ENCODE measurements at regions not wholly inside any gene's neighbourhood (a gene's known extent, or its start where the extent isn't known, plus 50 kb on each side); places are given as distances from the start of the nearest gene placed in this dataset.

DNA sequence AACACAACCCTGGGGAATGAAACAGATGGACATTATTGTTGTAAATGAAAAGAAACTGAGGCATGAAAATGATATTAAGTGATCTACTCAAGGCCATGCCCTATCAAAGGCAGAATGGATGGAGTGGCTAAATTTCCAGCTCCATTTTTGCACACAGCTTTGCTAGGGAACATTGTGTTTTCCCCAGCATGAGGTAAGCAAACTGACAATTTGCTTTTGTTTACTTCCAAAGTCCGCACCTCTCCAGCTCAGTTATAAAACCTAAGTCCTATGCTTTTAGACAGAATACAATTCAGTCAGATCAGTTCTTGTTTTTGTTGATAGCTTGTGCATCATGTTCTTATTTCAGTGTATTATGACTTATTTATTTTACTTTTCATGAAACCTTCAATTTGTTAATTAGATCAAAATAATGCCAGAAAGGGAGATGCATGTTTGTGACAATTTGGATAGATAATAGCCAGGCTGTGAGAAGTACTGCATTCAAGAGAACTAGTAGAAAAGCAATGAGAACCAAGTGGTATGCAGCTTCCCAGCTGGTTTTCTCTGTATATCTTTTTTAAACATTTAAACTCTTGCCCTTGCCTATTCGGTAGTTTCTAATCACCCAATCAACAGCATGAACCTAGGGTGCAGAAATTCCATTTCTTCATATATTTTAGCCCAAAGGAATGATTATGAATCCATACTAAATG is 380.8 kb downstream of the SPATA31D1 start (continued):
- TF ChIP-seq, protein P1, sequence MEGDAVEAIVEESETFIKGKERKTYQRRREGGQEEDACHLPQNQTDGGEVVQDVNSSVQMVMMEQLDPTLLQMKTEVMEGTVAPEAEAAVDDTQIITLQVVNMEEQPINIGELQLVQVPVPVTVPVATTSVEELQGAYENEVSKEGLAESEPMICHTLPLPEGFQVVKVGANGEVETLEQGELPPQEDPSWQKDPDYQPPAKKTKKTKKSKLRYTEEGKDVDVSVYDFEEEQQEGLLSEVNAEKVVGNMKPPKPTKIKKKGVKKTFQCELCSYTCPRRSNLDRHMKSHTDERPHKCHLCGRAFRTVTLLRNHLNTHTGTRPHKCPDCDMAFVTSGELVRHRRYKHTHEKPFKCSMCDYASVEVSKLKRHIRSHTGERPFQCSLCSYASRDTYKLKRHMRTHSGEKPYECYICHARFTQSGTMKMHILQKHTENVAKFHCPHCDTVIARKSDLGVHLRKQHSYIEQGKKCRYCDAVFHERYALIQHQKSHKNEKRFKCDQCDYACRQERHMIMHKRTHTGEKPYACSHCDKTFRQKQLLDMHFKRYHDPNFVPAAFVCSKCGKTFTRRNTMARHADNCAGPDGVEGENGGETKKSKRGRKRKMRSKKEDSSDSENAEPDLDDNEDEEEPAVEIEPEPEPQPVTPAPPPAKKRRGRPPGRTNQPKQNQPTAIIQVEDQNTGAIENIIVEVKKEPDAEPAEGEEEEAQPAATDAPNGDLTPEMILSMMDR (IDR thresholded peaks at IDR 0.05 in 2 of 3, conservative IDR thresholded peaks at IDR 0.05 in 1 of 3; ENCODE audit: borderline replicate concordance in 1 of 3, insufficient read depth in 1 of 3, low read depth in 2 of 3, low read length in 2 of 3), result no peak
- no peak for TF ChIP-seq ELF1 (IDR thresholded peaks at IDR 0.05; ENCODE audit: borderline replicate concordance, low read depth)
- TF ChIP-seq SIN3A (IDR thresholded peaks at IDR 0.05; ENCODE audit: low read depth), result no peak
- no peak for TF ChIP-seq POLR2AphosphoS5 (IDR thresholded peaks at IDR 0.05; ENCODE audit: low read depth, low read length)
- no peak for TF ChIP-seq SP1 (IDR thresholded peaks at IDR 0.05; ENCODE audit: low read depth)
- no peak for TF ChIP-seq YY1 (IDR thresholded peaks at IDR 0.05; ENCODE audit: extremely low read depth, insufficient replicate concordance, low read depth, low read length)

DNA sequence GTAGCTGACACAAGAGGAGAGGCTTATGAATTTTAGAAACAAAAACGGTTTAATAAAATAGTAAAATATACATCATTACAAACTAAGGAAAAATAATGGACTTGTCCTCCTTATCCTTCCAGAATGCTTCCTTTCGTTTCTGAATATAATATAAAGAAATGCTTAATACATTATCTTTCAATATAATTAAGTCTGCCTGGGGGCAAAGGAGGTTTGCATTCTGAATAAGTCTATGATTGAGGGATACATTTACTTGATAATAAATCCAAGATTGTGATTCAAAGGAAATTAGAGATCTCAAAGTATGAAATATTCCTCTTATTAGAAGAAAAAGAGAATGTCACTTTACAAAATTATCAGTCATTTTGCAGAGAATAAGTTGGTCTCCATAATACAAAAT is 386.5 kb downstream of the SPATA31D1 start:
- DNase-seq (ENCODE audit: low read depth, low spot score), result no peak
- no peak overlapping the region for H3K27ac ChIP-seq (ENCODE audit: low read depth, low read length)

More for the DNA sequence above, 386.5 kb downstream of the SPATA31D1 start:
- Histone ChIP-seq H3K9me3 (ENCODE audit: control insufficient read depth in 1 of 2, insufficient read depth in 1 of 2, low read depth in 1 of 2, low read length in 2 of 2) (no peaks in the 10 kb centered on the region; a peak in 2 of 4 replicates), H3K9me2 (ENCODE audit: insufficient read depth) (no peaks in the 10 kb centered on the region), H3K27me3 (ENCODE audit: insufficient read depth, low read length) (no peaks in the 10 kb centered on the region), H3K4me1 (ENCODE audit: control insufficient read depth in 1 of 2, insufficient read depth in 2 of 2, low read length in 2 of 2) (no peaks in the 10 kb centered on the region), H3K9ac (ENCODE audit: low read length) (no peak overlapping the region), H3K79me2 (ENCODE audit: insufficient read depth, low read length) (no peaks in the 10 kb centered on the region), H2AFZ (ENCODE audit: low read depth, low read length, poor library complexity, severe bottlenecking) (no peak overlapping the region), H3K36me3 (ENCODE audit: control insufficient read depth in 1 of 2, insufficient read depth in 2 of 2, low read length in 2 of 2) (no peaks in the 10 kb centered on the region), H3K4me3 (replicated peaks in 1 of 2; ENCODE audit: low read depth in 1 of 2, low read length in 2 of 2) (no peak overlapping the region), H3K4me2 (ENCODE audit: low read length) (no peak overlapping the region), H4K20me1 (ENCODE audit: insufficient read depth) (no peaks in the 10 kb centered on the region)
- TF ChIP-seq, protein P1 (IDR thresholded peaks at IDR 0.05 in 2 of 3, conservative IDR thresholded peaks at IDR 0.05 in 1 of 3; ENCODE audit: borderline replicate concordance in 1 of 3, insufficient read depth in 1 of 3, low read depth in 2 of 3, low read length in 2 of 3), result no peak
- TF ChIP-seq SRF (IDR thresholded peaks at IDR 0.05; ENCODE audit: low read depth) (no peak), YY1 (IDR thresholded peaks at IDR 0.05; ENCODE audit: extremely low read depth, insufficient replicate concordance, low read depth, low read length) (no peak), FOSL1 (IDR thresholded peaks at IDR 0.05; ENCODE audit: low read depth) (no peak), ZFX (IDR thresholded peaks at IDR 0.05) (no peak)
- TF ChIP-seq, protein P2, sequence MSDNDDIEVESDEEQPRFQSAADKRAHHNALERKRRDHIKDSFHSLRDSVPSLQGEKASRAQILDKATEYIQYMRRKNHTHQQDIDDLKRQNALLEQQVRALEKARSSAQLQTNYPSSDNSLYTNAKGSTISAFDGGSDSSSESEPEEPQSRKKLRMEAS (IDR thresholded peaks at IDR 0.05), result no peak
- no TSS peak for BruUV-seq (replicated peaks)
- ChIA-PET RAD21 (ENCODE audit: low non-redundant PET in 1 of 2, low total read pairs in 2 of 2, uncharacterized antibody in 2 of 2, unreplicated experiment in 2 of 2) (no interaction called here), POLR2A (no interaction called here), CTCF (no interaction called here)
- ATAC-seq, result no peak
- intact Hi-C loops (cut with micrococcal nuclease), result no loop called here
